Colonic mucosa (tissue), 4 donors: ENCODE measurements at regions not wholly inside any gene's neighbourhood (a gene's known extent, or its start where the extent isn't known, plus 50 kb on each side); places are given as distances from the start of the nearest gene placed in this dataset.

Source experiments
- DNase-seq: peaks from one replicate; pipeline ENCODE4 v3.0.0-alpha.2; 2020
- H3K27ac ChIP-seq: fragments of 200-600 bp; one replicate; pipeline ENCODE4 v1.8.0; 2021
- H3K27me3 ChIP-seq: fragments of 200-600 bp; one replicate; pipeline ENCODE4 v1.8.0; 2021
- H3K36me3 ChIP-seq: fragments of 200-600 bp; one replicate; pipeline ENCODE4 v1.8.0; 2021
- H3K4me1 ChIP-seq: fragments of 200-600 bp; one replicate; pipeline ENCODE4 v1.8.0; 2021; ENCODE audit warnings: mild to moderate bottlenecking
- H3K4me3 ChIP-seq: fragments of 200-600 bp; one replicate; pipeline ENCODE4 v1.8.0; 2021
- H3K9ac ChIP-seq, 2 donors: one replicate each; pipeline ENCODE4 v1.7.0; 2013; ENCODE audit warnings: control low read depth in 2 of 2, low read depth in 2 of 2, low read length in 2 of 2
- H3K9me3 ChIP-seq: fragments of 200-600 bp; one replicate; pipeline ENCODE4 v1.8.0; 2021
- intact Hi-C: fragments of 100-400 bp; cut with DNase I; formaldehyde crosslinking; loops from one replicate; pipeline ENCODE4 v1.14.1; 2022
- TF ChIP-seq, protein P1 (sequence below): fragments of 200-600 bp; IDR thresholded peaks from one replicate; pipeline ENCODE4 v1.8.0; 2022; ENCODE audit warnings: antibody characterized with exemption, mild to moderate bottlenecking
- donor health status: healthy.
- donor health status: DM: no; HTN: no; CAD: no.
- donor health status: DM: no; HTN: no; CAD: no.

DNA sequence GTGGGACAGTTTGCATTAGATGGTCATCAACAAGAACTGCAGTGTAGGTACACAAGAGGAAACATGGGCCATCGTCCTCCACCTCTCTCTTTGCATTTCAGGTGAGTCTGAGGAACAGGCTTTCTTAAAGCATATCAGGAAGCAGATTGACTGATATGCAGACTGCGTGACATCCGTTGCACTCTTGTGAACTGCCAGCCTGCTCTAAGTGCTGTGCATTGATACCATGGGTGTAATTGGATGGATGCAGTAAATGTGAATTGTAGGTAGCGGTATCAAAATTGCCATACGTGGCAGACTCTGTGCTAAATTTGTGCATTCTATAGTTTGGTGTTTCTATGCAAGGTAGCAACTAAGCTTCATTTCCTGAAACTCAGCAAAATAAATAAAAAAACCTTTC, 1008.3 kb downstream of the EFNB2 start:
- no peaks in the 10 kb centered on the region for H3K36me3 ChIP-seq
- TF ChIP-seq, protein P1, sequence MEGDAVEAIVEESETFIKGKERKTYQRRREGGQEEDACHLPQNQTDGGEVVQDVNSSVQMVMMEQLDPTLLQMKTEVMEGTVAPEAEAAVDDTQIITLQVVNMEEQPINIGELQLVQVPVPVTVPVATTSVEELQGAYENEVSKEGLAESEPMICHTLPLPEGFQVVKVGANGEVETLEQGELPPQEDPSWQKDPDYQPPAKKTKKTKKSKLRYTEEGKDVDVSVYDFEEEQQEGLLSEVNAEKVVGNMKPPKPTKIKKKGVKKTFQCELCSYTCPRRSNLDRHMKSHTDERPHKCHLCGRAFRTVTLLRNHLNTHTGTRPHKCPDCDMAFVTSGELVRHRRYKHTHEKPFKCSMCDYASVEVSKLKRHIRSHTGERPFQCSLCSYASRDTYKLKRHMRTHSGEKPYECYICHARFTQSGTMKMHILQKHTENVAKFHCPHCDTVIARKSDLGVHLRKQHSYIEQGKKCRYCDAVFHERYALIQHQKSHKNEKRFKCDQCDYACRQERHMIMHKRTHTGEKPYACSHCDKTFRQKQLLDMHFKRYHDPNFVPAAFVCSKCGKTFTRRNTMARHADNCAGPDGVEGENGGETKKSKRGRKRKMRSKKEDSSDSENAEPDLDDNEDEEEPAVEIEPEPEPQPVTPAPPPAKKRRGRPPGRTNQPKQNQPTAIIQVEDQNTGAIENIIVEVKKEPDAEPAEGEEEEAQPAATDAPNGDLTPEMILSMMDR = no peak
- intact Hi-C loops = no loop called here
- no peaks in the 10 kb centered on the region for H3K9me3 ChIP-seq
- no peak overlapping the region for H3K9ac ChIP-seq
- no peak for DNase-seq
- H3K27me3 ChIP-seq = no peaks in the 10 kb centered on the region
- no peaks in the 10 kb centered on the region for H3K4me1 ChIP-seq
- H3K4me3 ChIP-seq = no peak overlapping the region
- no peak overlapping the region for H3K27ac ChIP-seq

DNA sequence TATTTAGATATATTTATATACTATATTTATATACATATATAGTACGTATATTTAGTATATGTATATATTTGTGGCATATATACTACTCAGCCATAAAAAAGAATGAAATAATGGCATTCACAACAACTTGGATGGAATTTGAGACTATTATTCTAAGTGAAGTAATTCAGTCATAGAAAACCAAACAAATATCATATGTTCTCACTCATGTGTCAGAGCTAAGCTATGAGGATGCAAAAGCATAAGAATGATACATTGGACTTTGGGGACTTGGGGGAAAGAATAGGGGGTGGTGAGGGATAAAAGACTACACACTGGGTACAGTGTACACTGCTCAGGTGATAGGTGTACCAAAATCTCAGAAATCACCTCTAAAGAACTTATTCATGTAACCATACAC, 1015.7 kb downstream of the EFNB2 start:
- H3K9me3 ChIP-seq = no peaks in the 10 kb centered on the region
- intact Hi-C loops = no loop called here
- H3K9ac ChIP-seq = no peak overlapping the region
- TF ChIP-seq, protein P1 = no peak
- no peak overlapping the region for H3K4me3 ChIP-seq
- no peak for DNase-seq
- H3K36me3 ChIP-seq = no peaks in the 10 kb centered on the region
- H3K27me3 ChIP-seq = no peaks in the 10 kb centered on the region
- H3K4me1 ChIP-seq = no peaks in the 10 kb centered on the region
- H3K27ac ChIP-seq = no peak overlapping the region

DNA sequence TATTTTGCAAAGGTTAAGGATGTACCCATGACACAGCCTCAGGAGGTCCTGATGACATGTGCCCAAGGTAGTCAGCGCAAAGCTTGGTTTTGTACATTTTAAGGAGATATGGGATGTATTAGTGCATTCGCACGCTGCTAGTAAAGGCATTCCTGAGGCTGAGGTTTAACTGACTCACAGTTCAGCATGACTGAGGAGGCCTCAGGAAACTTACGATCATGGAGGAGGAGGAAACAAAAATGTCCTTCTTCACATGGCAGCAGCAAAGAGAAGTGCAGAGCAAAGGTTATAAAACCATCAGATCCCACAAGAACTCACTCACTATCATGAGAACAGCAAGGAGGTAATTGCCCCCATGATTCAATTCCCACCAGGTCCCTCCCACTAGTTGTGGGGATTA, 1017.4 kb downstream of the EFNB2 start:
- Histone ChIP-seq H3K4me3 (no peak overlapping the region), H3K4me1 (no peaks in the 10 kb centered on the region), H3K9ac (no peak overlapping the region), H3K36me3 (no peaks in the 10 kb centered on the region), H3K27ac (no peak overlapping the region), H3K9me3 (no peaks in the 10 kb centered on the region), H3K27me3 (no peaks in the 10 kb centered on the region)
- DNase-seq = no peak
- TF ChIP-seq, protein P1 = no peak
- intact Hi-C loops = no loop called here

DNA sequence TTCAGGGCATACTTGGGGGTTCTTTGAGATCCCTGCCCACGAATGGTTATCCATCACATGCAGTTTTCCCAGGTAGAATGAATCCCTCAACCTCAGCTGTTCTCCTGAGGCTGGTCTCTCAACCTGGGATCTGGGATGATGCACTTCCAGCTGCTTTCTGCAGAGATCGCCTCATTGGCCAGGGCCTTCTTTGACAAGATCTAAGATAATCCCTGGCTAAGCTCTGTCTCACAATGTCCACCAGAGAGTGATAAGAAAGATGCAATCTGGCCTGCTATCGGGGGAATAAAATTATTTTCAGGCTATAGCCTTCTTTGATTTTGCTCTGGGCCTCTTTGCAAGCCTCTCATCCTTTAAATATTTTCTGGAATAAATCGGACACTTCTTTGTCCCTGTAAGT, 1021.1 kb downstream of the EFNB2 start:
- intact Hi-C loops = no loop called here
- H3K27me3 ChIP-seq = no peaks in the 10 kb centered on the region
- no peaks in the 10 kb centered on the region for H3K36me3 ChIP-seq
- TF ChIP-seq, protein P1 = no peak
- no peaks in the 10 kb centered on the region for H3K4me1 ChIP-seq
- no peak overlapping the region for H3K4me3 ChIP-seq
- H3K9ac ChIP-seq = no peak overlapping the region
- H3K27ac ChIP-seq = no peak overlapping the region
- no peak for DNase-seq
- no peaks in the 10 kb centered on the region for H3K9me3 ChIP-seq

DNA sequence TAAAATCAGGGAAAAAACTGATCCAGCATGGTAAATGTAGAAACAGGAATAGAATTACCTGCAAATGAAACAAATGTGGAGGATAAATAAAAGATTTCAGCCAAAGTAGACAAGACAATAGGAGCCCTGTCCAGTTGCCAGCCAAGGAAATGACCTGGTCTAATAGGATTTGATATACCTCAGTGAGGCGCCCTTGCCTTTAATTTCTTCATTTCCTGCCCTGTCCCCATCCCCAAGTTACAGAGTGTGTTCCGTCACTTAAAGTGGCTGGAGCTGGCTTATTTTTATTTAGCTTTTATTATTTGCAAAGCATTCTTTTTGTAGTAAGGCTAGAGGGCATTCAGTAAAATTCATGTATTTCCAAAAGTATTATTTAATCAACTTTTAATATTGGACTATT, 1022.0 kb downstream of the EFNB2 start:
- no peaks in the 10 kb centered on the region for H3K4me1 ChIP-seq
- no peak for DNase-seq
- TF ChIP-seq, protein P1 = no peak
- no peaks in the 10 kb centered on the region for H3K27me3 ChIP-seq
- no peak overlapping the region for H3K4me3 ChIP-seq
- no peaks in the 10 kb centered on the region for H3K9me3 ChIP-seq
- no peak overlapping the region for H3K27ac ChIP-seq
- intact Hi-C loops = no loop called here
- H3K9ac ChIP-seq = no peak overlapping the region
- no peaks in the 10 kb centered on the region for H3K36me3 ChIP-seq
